GM19240 (cell line): ENCODE measurements at regions not wholly inside any gene's neighbourhood (a gene's known extent, or its start where the extent isn't known, plus 50 kb on each side); places are given as distances from the start of the nearest gene placed in this dataset.
"Not testable (repeated sequence)": the region's sequence is repeated elsewhere in the genome, so short reads cannot be mapped to it uniquely, and the experiment has no call there.

Experiments
- DNase-seq: peaks from one replicate; pipeline ENCODE4 v3.0.0; 2011; ENCODE audit warnings: low spot score; ENCODE audit not compliant: insufficient read length

GRCh38 chr6:43937236-43938177 is 167.5 kb downstream of the VEGFA start:
- no peak for DNase-seq

- DNase-seq: no peak
Measured at GRCh38 chr6:43936476-43936875, 166.5 kb downstream of the VEGFA start.

GRCh38 chr6:43935921-43936439 is 166.0 kb downstream of the VEGFA start:
- no peak for DNase-seq

GRCh38 chr6:43934803-43935602 is 165.0 kb downstream of the VEGFA start:
- no peak for DNase-seq

- DNase-seq: no peak
Measured at GRCh38 chr6:43934183-43934802, 164.3 kb downstream of the VEGFA start.

GRCh38 chr6:43933148-43933885 is 163.3 kb downstream of the VEGFA start:
- no peak for DNase-seq

- no peak for DNase-seq
Measured at GRCh38 chr6:43932259-43933147, 162.5 kb downstream of the VEGFA start.

- no peak for DNase-seq
Measured at GRCh38 chr6:43931201-43931600, 161.2 kb downstream of the VEGFA start.

GRCh38 chr6:43930440-43931154 is 160.6 kb downstream of the VEGFA start:
- no peak for DNase-seq

GRCh38 chr6:43929511-43929910 is 159.5 kb downstream of the VEGFA start:
- no peak for DNase-seq

GRCh38 chr6:43927532-43928210 is 157.7 kb downstream of the VEGFA start:
- no peak for DNase-seq

GRCh38 chr6:43926634-43927531 is 156.9 kb downstream of the VEGFA start:
- DNase-seq: no peak

- DNase-seq: not testable (repeated sequence)
Measured at GRCh38 chr6:43925636-43926139, 155.7 kb downstream of the VEGFA start.

- DNase-seq: no peak
Measured at GRCh38 chr6:43924222-43924702, 154.3 kb downstream of the VEGFA start.

- DNase-seq: no peak
Measured at GRCh38 chr6:43923376-43924221, 153.6 kb downstream of the VEGFA start.
